Heart right ventricle (tissue), 16 donors: ENCODE measurements at regions not wholly inside any gene's neighbourhood (a gene's known extent, or its start where the extent isn't known, plus 50 kb on each side); places are given as distances from the start of the nearest gene placed in this dataset.

Source experiments
- ATAC-seq, 8 donors: fragments of 200-7000 bp; cut with Tn5 transposase; one replicate each; pipeline ENCODE4 v1.9.1; 2020; ENCODE audit warnings: mild to moderate bottlenecking in 8 of 8, moderate library complexity in 8 of 8, moderate number of reproducible peaks in 1 of 8
- DNase-seq, 2 donors: peaks; one replicate each; pipeline ENCODE4 v3.0.0-alpha.2; 2020
- H3K27ac ChIP-seq, 10 donors: fragments of 200-600 bp; sonication (generic) in 2 of 10; one replicate each; pipeline versions ENCODE4 v1.5.0 to v1.8.0; 2020 to 2022; ENCODE audit warnings: mild to moderate bottlenecking in 3 of 10
- H3K27me3 ChIP-seq, 7 donors: fragments of 200-600 bp; one replicate each; pipeline ENCODE4 v1.8.0; 2021 to 2022; ENCODE audit warnings: mild to moderate bottlenecking in 2 of 7
- H3K36me3 ChIP-seq, 9 donors: fragments of 200-600 bp; sonication (generic) in 1 of 9; one replicate each; pipeline versions ENCODE4 v1.5.0 to v1.8.0; 2020 to 2022; ENCODE audit warnings: mild to moderate bottlenecking in 2 of 9
- H3K4me1 ChIP-seq, 9 donors: fragments of 200-600 bp; sonication (generic) in 1 of 9; one replicate each; pipeline versions ENCODE4 v1.5.0 to v1.8.0; 2020 to 2022; ENCODE audit warnings: mild to moderate bottlenecking in 4 of 9
- H3K4me3 ChIP-seq, 10 donors: fragments of 200-600 bp; sonication (generic) in 2 of 10; one replicate each; pipeline versions ENCODE4 v1.5.0 to v1.8.0; 2020 to 2022; ENCODE audit warnings: mild to moderate bottlenecking in 7 of 10, moderate library complexity in 2 of 10
- H3K9me3 ChIP-seq, 11 donors: fragments of 200-600 bp in 10 of 11; sonication (generic) in 2 of 11; one replicate each; pipeline versions ENCODE4 v1.5.0 to v1.8.0; 2013 to 2022; ENCODE audit warnings: mild to moderate bottlenecking in 2 of 11, control low read depth in 1 of 11, moderate library complexity in 1 of 11
- WGBS, 2 donors: extraction: QIAGEN DNeasy Blood & Tissue Kit; methylation state at CpG; one replicate each; pipeline ENCODE4 v1.1.7; 2013; ENCODE audit warnings: inconsistent platforms in 1 of 2; 5-methylcytosine and 5-hydroxymethylcytosine counted together
- intact Hi-C, 10 donors: fragments of 100-400 bp; cut with DNase I; formaldehyde crosslinking; loops; one replicate each; pipeline versions ENCODE4 v1.11.1 to v1.14.2; 2022
- TF ChIP-seq, protein P1 (sequence below), 9 donors: fragments of 200-600 bp; sonication (generic) in 2 of 9; IDR thresholded peaks; one replicate each; pipeline versions ENCODE4 v1.5.0 to v1.8.0; 2021 to 2022; ENCODE audit warnings: antibody characterized with exemption in 9 of 9, mild to moderate bottlenecking in 5 of 9, moderate library complexity in 1 of 9
- donor health status: Arrhythmogenic right ventricular cardiomyopathy.
- donor health status: ischemic (EF 13 %, LVEDD 7.1; RV severe dilation, severe dysfunction).
- donor health status: healthy with polysubstance abuse.
- donor health status: DM: no; HTN: yes; CAD: no.
- donor health status: DM: no; HTN: no; CAD: no.
- donor health status: ischemic (EF 25% LVEDD 6.9; RV normal size, moderate dysfunction).
- donor health status: ischemic (EF 25% LVEDD 5.7; RV mildly dilated, moderate dysfunction).
- donor health status: healthy.
- donor health status: DM: yes; HTN: yes; CAD: no.
- donor health status: Ischemic cardiomyopathy.
- donor health status: ischemic (EF 35%, LVEDD 5.7; RV mildly dilated, moderate dysfunction).
- donor health status: nonischemic (EF 11% LVEDD 7.7; RV severe dilation, severe dysfunction).
- donor health status: DM: yes; HTN: yes; CAD: no.
- donor health status: PGD.
- donor health status: ischemic (EF 29% LVEDD 5.4; RV normal size, mild dysfunction).
- donor health status: nonischemic (EF 23%, LVEDD 6.1; RV moderate dilation, normal function).

DNA sequence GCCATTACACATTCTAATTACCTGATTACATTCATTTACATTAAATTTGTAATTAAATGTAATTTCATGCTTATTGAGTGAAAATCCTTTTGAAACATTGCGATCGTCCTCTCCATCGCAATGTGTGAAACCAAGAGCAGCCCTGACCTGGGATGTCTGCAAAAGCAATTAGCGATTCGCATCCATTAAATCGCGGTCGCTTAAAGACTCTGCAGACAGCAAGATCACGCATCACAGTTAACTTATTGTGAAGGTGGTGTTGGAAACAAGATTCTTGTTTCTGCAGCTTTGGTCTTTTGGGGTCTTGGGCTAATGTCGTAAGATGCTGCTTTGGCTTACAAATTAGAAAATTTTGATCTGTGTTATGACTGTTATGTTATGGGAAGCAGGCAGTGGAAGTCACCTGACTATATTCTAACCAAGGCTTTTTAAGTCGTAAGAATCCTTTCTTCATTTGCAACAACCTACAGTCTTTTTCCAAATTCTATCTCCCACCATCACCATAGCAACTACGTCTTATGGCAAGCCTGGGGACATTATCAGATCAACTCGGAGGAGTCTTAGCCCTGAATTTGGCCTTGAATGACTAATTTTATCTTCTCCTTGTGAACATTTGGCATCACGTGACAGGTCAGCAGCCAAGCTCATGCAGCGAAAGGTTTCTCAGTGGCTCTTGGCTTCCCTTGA, 142.8 kb upstream of the SOX1 start:
- H3K9me3 ChIP-seq: no peaks in the 10 kb centered on the region
- H3K27ac ChIP-seq: no peak overlapping the region
- TF ChIP-seq, protein P1, sequence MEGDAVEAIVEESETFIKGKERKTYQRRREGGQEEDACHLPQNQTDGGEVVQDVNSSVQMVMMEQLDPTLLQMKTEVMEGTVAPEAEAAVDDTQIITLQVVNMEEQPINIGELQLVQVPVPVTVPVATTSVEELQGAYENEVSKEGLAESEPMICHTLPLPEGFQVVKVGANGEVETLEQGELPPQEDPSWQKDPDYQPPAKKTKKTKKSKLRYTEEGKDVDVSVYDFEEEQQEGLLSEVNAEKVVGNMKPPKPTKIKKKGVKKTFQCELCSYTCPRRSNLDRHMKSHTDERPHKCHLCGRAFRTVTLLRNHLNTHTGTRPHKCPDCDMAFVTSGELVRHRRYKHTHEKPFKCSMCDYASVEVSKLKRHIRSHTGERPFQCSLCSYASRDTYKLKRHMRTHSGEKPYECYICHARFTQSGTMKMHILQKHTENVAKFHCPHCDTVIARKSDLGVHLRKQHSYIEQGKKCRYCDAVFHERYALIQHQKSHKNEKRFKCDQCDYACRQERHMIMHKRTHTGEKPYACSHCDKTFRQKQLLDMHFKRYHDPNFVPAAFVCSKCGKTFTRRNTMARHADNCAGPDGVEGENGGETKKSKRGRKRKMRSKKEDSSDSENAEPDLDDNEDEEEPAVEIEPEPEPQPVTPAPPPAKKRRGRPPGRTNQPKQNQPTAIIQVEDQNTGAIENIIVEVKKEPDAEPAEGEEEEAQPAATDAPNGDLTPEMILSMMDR (IDR thresholded peaks at IDR 0.05): no peak
- no peak overlapping the region for H3K4me3 ChIP-seq
- peaks cover 0 to 77% (median 41%) of the 10 kb centered on the region in 7 donors for H3K27me3 ChIP-seq
- intact Hi-C loops: no loop called here
- H3K4me1 ChIP-seq: no peaks in the 10 kb centered on the region
- WGBS, 2 donors: 75% methylated on average over 15 of the region's 15 CpGs
- DNase-seq (no peak), ATAC-seq (no peak)
- H3K36me3 ChIP-seq: no peaks in the 10 kb centered on the region

DNA sequence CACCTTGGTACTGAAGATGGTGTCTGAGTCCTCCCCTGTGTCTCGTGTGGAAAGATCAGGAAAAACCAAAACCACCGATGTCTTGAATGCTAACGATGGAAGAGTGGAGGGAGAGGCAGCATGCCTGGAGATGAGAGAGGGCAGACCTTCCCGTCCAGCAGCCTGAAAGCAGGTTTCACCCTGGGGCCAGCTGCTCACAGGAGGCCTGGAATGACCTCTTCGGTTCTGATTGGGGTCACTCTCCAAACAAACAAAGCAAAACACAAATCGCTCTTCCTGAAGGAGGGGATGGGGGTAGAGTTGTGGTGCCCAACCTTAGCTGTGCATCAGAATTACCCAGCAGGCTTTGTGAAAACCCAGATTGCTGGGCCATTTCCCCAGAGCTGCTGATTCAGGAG, 142.3 kb upstream of the SOX1 start:
- no peaks in the 10 kb centered on the region for H3K4me1 ChIP-seq
- 71 to 72% methylated on average over 6 of the region's 6 CpGs for WGBS, 2 donors
- H3K4me3 ChIP-seq: no peak overlapping the region
- no peaks in the 10 kb centered on the region for H3K9me3 ChIP-seq
- no peak overlapping the region for H3K27ac ChIP-seq
- H3K36me3 ChIP-seq: no peaks in the 10 kb centered on the region
- no peak for ATAC-seq
- DNase-seq: no peak
- intact Hi-C loops: no loop called here
- TF ChIP-seq, protein P1 (IDR thresholded peaks at IDR 0.05): no peak
- H3K27me3 ChIP-seq: peaks cover 0 to 77% (median 44%) of the 10 kb centered on the region in 7 donors

DNA sequence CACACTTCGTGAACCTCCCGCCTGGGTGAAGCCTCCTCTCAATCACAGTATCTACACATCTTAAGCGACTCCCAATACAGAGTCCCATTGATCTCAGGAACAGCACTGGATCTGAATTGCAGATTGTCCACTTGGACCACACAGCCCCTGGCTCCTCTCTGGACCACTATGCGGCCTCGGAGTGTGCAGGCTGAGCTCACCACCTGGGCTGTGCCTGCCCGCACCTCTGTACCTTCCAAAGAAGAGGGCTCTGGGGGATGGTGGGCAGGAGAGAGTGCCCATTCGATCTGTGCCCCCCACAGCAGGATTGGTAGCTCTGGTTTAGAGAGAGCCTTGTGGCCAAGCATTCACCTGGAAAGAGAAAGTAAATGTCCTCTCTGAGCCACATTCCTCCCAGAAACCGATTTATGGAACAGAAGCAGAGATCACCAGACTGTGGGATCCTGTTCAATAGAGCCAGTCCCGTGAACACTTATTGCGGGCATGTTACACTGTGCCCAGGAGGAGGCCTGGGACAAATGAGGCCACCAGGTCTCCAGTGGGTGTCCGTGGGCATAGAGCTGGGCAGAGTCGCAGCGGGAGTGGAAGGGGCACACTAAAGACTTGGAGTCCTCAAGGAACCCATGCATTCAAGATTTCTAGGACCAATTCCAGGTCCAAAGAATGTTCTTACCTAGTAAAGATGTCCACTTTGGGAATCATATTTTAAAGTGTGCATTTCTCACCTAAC, 141.6 kb upstream of the SOX1 start:
- Histone ChIP-seq H3K27ac (no peak overlapping the region), H3K36me3 (no peaks in the 10 kb centered on the region), H3K9me3 (no peaks in the 10 kb centered on the region), H3K27me3 (peaks cover 0 to 70% (median 39%) of the 10 kb centered on the region in 7 donors), H3K4me1 (no peaks in the 10 kb centered on the region), H3K4me3 (no peak overlapping the region)
- TF ChIP-seq, protein P1 (IDR thresholded peaks at IDR 0.05): no peak
- 88 to 92% methylated on average over 13 of the region's 13 CpGs for WGBS, 2 donors
- ATAC-seq (no peak), DNase-seq (no peak)
- intact Hi-C loops: no loop called here

DNA sequence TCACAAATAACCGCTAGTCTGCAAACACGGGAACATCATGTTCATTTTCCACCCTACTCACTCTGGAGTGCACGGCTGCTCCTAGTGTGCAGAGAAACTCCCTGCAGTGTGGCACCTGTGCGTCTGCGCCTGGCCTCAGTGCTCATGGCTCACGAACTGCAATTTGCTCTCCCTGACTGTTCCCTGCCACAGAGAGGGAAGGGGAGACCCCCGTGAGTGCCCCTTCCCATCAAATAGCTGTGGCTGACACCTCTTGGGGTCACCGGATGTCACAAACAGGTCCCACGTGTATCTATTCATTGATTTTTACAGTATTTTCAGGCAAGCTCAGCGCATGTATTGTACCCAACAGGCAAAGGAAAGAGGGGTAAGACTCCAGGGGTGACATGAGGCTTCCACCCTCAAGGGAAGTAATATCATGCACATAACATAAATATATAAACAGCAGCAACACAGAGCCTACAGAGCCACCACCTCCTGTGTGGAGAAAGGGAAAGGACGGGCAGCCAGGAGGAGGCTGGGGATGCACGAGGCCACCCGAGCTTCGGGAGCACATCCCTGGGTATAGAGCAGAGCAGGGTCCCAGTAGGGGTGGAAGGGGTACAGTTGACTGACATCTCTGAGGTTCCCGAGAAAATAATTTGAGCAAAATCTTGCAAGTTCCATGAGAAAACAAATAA, 140.3 kb upstream of the SOX1 start:
- ATAC-seq (no peak), DNase-seq (no peak)
- H3K27ac ChIP-seq: no peak overlapping the region
- peaks cover 0 to 10% (median under 1%) of the 10 kb centered on the region in 11 donors for H3K9me3 ChIP-seq
- no peaks in the 10 kb centered on the region for H3K4me1 ChIP-seq
- no peak overlapping the region for H3K4me3 ChIP-seq
- TF ChIP-seq, protein P1 (IDR thresholded peaks at IDR 0.05): no peak
- intact Hi-C loops: no loop called here
- WGBS, 2 donors: 80 to 84% methylated on average over 15 of the region's 15 CpGs
- H3K27me3 ChIP-seq: peaks cover 0 to 57% (median 28%) of the 10 kb centered on the region in 7 donors
- no peaks in the 10 kb centered on the region for H3K36me3 ChIP-seq
